Tibial artery (tissue), 4 donors: ENCODE measurements at regions not wholly inside any gene's neighbourhood (a gene's known extent, or its start where the extent isn't known, plus 50 kb on each side); places are given as distances from the start of the nearest gene placed in this dataset.

ENCODE experiments used
- DNase-seq, 2 donors: peaks; one replicate each; pipeline ENCODE4 v3.0.0-alpha.2; 2019
- H3K27ac ChIP-seq, 2 donors: fragments of 200-600 bp; sonication (generic) in 1 of 2; 1 replicate in 1 of 2; 2 replicates in 1 of 2; pipeline ENCODE4 v1.5.1; 2018 to 2019; ENCODE audit warnings: mild to moderate bottlenecking in 1 of 2
- H3K27me3 ChIP-seq, 2 donors: fragments of 200-600 bp; sonication (generic) in 1 of 2; one replicate each; pipeline versions ENCODE4 v1.5.1 to v1.6.0; 2016 to 2019
- H3K36me3 ChIP-seq, 3 donors: fragments of 200-600 bp; sonication (generic) in 2 of 3; one replicate each; pipeline ENCODE4 v1.5.1; 2016 to 2019; ENCODE audit warnings: mild to moderate bottlenecking in 2 of 3
- H3K4me1 ChIP-seq, 4 donors: fragments of 200-600 bp; sonication (generic) in 2 of 4; 1 replicate in 3 of 4; 2 replicates in 1 of 4; pipeline ENCODE4 v1.5.1; 2016 to 2019
- H3K4me3 ChIP-seq, 2 donors: fragments of 200-600 bp; sonication (generic) in 1 of 2; 1 replicate in 1 of 2; 2 replicates in 1 of 2; pipeline ENCODE4 v1.5.1; 2018 to 2019; ENCODE audit warnings: mild to moderate bottlenecking in 2 of 2
- H3K9me3 ChIP-seq, 3 donors: fragments of 200-600 bp; sonication (generic) in 1 of 3; one replicate each; pipeline ENCODE4 v1.5.1; 2016 to 2019
- CTCF ChIP-seq, 2 experiments: fragments of 200-600 bp in 1 of 2; fragments of 450-650 bp in 1 of 2; IDR thresholded peaks; one replicate each; pipeline ENCODE4 v1.5.1; 2017 to 2019; ENCODE audit warnings: antibody characterized with exemption in 2 of 2, mild to moderate bottlenecking in 1 of 2, moderate library complexity in 1 of 2
- intact Hi-C: fragments of 100-400 bp; cut with DNase I; formaldehyde crosslinking; loops from one replicate; pipeline ENCODE4 v1.15.0; 2023; ENCODE audit warnings: low total_unique reads

DNA sequence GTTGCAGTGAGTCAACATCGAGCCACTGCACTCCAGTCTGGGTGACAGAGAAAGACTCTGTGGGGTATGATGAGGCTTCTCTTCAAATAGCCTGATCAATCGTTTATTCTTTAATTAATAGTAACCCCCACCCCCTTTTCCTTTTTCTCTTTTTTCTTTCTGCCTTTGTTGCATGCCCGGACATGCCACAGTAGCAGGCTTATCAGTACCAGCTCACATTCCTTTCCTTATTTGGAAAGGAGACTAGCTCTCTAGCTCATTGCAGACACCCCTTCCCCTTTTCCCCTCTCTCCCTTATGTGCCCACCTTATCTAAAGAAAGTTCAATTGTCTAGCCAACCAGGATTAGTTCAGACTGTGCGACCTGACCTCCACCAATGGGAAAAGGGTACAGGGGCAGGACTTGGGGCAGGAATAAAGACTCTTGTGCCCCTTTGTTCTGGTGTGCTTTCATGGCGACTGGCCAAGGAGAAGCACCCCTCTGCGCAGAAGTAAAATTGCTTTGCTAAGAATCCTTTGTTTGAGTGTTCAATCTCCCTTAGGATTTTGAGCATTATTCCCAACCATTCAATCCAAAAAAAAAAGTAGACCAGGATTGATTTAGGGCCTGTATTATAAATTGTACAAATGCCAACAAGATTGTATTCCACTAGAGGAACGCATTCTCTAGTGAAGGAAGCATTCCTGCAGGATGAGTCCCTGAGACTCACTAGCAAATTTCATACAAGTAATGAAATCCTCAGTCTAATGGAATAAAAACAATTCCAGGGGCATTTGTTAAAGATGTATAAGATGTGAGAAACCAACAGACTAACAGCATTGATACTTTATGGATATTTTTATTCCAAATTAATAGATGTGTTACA, 95.8 kb upstream of the SNRPN start:
- intact Hi-C loops: no loop called here
- Histone ChIP-seq H3K36me3 (no peaks in the 10 kb centered on the region), H3K27me3 (peaks cover 0 to 3% of the 10 kb centered on the region in 2 donors), H3K4me3 (peak overlapping the region in 1 of 2 donors; percentile 6), H3K27ac (peak overlapping the region; percentile 52 to 57), H3K9me3 (no peaks in the 10 kb centered on the region), H3K4me1 (peaks cover 0 to 6% (median 0%) of the 10 kb centered on the region in 4 donors)
- DNase-seq: no peak
- TF ChIP-seq CTCF (IDR thresholded peaks at IDR 0.05): no peak

DNA sequence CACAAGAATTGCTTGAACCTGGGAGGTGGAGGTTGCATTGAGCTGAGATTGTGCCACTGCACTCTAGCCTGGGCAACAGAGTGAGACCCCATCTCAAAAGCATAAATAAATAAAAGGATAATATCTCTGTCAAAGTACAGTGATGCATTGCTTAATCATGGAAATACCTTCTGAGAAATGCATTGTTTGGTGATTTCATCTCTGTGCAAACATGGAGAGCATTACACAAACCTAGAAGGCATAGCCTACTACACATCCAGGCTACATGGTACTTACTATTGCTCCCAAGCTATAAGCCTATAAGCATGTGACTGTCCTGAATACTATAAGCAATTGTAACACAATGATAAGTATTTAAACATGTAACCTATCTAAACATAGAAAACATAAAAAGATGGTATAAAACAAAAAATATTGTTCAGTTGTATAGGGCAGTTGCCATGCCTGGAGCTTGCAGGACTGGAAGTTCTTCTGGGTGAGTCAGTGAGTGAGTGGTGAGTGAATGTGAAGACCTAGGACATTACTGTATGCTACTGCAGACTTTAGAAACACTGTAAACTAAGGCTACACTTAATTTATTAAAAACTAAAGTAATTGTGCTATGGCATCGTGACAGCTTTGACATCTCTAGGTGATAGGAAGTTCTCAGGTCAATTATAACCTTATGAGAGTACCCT, 93.6 kb upstream of the SNRPN start:
- Histone ChIP-seq H3K4me1 (peaks cover 0 to 6% (median 0%) of the 10 kb centered on the region in 4 donors), H3K36me3 (no peaks in the 10 kb centered on the region), H3K9me3 (no peaks in the 10 kb centered on the region), H3K4me3 (no peak overlapping the region), H3K27ac (no peak overlapping the region), H3K27me3 (no peaks in the 10 kb centered on the region)
- intact Hi-C loops: no loop called here
- DNase-seq: no peak
- no peak for TF ChIP-seq CTCF (IDR thresholded peaks at IDR 0.05)

- Histone ChIP-seq H3K27ac (peak overlapping the region in 1 of 2 donors; percentile 44), H3K4me3 (no peak overlapping the region), H3K36me3 (no peaks in the 10 kb centered on the region), H3K4me1 (peaks cover 0 to 6% (median 0%) of the 10 kb centered on the region in 4 donors), H3K9me3 (no peaks in the 10 kb centered on the region), H3K27me3 (no peaks in the 10 kb centered on the region)
- TF ChIP-seq CTCF (IDR thresholded peaks at IDR 0.05): no peak
- DNase-seq: no peak
- intact Hi-C loops: no loop called here
Measured at GRCh38 chr15:24862726-24863521, 91.9 kb upstream of the SNRPN start.

DNA sequence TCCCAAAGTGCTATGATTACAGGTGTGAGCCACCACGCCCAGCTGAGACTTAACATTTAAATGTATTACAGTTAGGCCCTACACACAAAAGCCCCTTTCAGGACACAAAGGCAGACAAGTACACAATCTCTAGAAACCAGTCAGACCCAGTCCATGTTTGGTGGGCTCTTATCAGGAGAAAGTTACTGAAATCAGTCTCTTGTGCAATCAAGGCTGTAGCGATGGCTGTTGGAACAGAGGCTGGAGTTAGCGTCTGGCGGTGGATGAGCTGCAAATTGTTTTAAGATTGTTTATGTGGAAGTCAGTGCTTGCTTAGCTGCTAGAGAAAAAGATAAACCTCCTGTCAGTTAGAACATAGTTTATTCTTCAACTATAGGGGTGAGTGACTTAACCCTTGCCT, 89.5 kb upstream of the SNRPN start:
- H3K27me3 ChIP-seq: no peaks in the 10 kb centered on the region
- H3K4me1 ChIP-seq: no peaks in the 10 kb centered on the region
- H3K36me3 ChIP-seq: no peaks in the 10 kb centered on the region
- H3K27ac ChIP-seq: no peak overlapping the region
- intact Hi-C loops: no loop called here
- no peaks in the 10 kb centered on the region for H3K9me3 ChIP-seq
- no peak for DNase-seq
- H3K4me3 ChIP-seq: no peak overlapping the region
- no peak for TF ChIP-seq CTCF (IDR thresholded peaks at IDR 0.05)

DNA sequence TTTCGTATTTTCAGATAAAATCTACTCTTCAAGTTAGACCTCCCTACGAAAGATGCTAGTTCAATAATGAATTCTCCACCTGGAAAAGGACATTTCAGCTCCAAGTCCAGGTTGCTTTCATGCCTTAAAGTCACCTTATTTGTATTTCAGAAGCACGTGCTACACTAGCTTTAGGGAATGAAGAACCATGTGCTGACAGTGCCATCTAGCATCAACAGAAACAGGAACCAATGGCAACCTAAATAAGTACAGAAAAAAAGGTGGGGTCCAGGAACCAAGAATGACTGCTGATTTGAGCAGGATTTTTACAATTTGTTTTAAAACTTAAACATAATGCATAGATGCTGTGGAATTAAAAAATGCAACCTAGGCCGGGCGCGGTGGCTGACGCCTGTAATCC, 77.6 kb upstream of the SNRPN start:
- TF ChIP-seq CTCF (IDR thresholded peaks at IDR 0.05): no peak
- H3K9me3 ChIP-seq: peaks cover 0 to 5% (median 0%) of the 10 kb centered on the region in 3 donors

More for the DNA sequence above, 77.6 kb upstream of the SNRPN start:
- Histone ChIP-seq H3K27me3 (no peaks in the 10 kb centered on the region), H3K27ac (no peak overlapping the region), H3K4me1 (no peaks in the 10 kb centered on the region), H3K36me3 (no peaks in the 10 kb centered on the region), H3K4me3 (no peak overlapping the region)
- no peak for DNase-seq
- intact Hi-C loops: no loop called here
